ENCODE measurements at regions not wholly inside any gene's neighbourhood (a gene's known extent, or its start where the extent isn't known, plus 50 kb on each side); places are given as distances from the start of the nearest gene placed in this dataset.

DNA sequence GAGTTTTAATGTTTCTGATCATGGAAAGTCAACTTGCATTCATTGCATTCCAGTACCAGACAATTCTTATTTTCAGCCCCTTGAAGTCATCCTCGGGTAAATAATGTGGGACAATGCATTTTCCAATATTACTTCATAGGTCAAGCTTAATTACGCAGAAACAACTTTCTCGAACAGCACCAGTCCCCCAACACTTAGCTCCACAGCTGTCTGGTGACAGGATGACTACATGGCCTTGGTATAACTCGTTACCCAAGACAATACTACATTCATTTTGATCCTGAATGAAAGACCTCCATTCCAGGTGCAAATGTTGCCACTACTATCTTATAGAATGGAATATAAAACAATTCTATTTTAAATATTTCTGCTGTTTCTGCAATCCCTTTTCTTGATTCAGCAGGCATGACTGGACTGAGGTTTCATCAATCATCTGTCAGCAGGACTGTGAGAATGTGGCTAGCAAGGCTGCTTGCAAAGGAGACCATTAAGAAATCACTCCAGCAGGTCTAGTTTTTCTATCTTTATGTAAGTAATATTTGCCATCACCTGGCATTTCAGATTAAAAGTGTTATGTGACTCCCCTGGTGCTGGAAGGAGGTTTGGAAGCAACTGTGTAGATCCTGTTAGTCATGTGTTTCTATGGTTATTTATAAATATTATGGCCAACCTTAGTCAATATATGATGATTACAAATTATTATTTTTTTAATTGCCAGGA lies 147.9 kb downstream of the HAO1 start:
- no peak overlapping the region for H2AK9ac ChIP-seq (replicated peaks; ENCODE audit: low read depth, low read length, poor library complexity)
- H4K8ac ChIP-seq (ENCODE audit: low read depth in 2 of 2, low read length in 2 of 2), result no peak overlapping the region
- no TSS peak for BruUV-seq (replicated peaks)
- H3K56ac ChIP-seq (ENCODE audit: extremely low read depth, insufficient read depth, low read length), result no peak overlapping the region
- H3K4me1 ChIP-seq (ENCODE audit: control insufficient read depth, insufficient read depth, low read length), result no peaks in the 10 kb centered on the region
- TF ChIP-seq CHD1 (IDR thresholded peaks at IDR 0.05; ENCODE audit: low read depth, low read length) (no peak), RFX5 (IDR thresholded peaks at IDR 0.05; ENCODE audit: low read depth, low read length) (no peak), BHLHE40 (IDR thresholded peaks at IDR 0.05; ENCODE audit: low read depth, low read length) (no peak), SMC3 (IDR thresholded peaks at IDR 0.05; ENCODE audit: low read depth, low read length) (no peak), MAFK (IDR thresholded peaks at IDR 0.05; ENCODE audit: low read depth, low read length) (no peak), FOS (IDR thresholded peaks at IDR 0.05; ENCODE audit: low read depth, low read length) (no peak), MAZ (IDR thresholded peaks at IDR 0.05; ENCODE audit: borderline replicate concordance, low read depth, low read length) (no peak), RCOR1 (IDR thresholded peaks at IDR 0.05; ENCODE audit: insufficient replicate concordance, low read length) (no peak), MXI1 (IDR thresholded peaks at IDR 0.05; ENCODE audit: borderline replicate concordance, low read depth, low read length) (no peak), POLR2A (IDR thresholded peaks at IDR 0.05; ENCODE audit: low read depth, low read length) (no peak), NFE2L2 (IDR thresholded peaks at IDR 0.05; ENCODE audit: low read depth, low read length) (no peak), CEBPB (IDR thresholded peaks at IDR 0.05; ENCODE audit: low read depth, low read length) (no peak), RAD21 (IDR thresholded peaks at IDR 0.05; ENCODE audit: low read length) (no peak)
- TF ChIP-seq, protein P1, sequence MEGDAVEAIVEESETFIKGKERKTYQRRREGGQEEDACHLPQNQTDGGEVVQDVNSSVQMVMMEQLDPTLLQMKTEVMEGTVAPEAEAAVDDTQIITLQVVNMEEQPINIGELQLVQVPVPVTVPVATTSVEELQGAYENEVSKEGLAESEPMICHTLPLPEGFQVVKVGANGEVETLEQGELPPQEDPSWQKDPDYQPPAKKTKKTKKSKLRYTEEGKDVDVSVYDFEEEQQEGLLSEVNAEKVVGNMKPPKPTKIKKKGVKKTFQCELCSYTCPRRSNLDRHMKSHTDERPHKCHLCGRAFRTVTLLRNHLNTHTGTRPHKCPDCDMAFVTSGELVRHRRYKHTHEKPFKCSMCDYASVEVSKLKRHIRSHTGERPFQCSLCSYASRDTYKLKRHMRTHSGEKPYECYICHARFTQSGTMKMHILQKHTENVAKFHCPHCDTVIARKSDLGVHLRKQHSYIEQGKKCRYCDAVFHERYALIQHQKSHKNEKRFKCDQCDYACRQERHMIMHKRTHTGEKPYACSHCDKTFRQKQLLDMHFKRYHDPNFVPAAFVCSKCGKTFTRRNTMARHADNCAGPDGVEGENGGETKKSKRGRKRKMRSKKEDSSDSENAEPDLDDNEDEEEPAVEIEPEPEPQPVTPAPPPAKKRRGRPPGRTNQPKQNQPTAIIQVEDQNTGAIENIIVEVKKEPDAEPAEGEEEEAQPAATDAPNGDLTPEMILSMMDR (conservative IDR thresholded peaks at IDR 0.05; ENCODE audit: low read depth, low read length), result no peak
- TF ChIP-seq, protein P2, sequence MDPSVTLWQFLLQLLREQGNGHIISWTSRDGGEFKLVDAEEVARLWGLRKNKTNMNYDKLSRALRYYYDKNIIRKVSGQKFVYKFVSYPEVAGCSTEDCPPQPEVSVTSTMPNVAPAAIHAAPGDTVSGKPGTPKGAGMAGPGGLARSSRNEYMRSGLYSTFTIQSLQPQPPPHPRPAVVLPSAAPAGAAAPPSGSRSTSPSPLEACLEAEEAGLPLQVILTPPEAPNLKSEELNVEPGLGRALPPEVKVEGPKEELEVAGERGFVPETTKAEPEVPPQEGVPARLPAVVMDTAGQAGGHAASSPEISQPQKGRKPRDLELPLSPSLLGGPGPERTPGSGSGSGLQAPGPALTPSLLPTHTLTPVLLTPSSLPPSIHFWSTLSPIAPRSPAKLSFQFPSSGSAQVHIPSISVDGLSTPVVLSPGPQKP (IDR thresholded peaks at IDR 0.05; ENCODE audit: borderline replicate concordance, low read depth, low read length), result no peak
- TF ChIP-seq, protein P3, sequence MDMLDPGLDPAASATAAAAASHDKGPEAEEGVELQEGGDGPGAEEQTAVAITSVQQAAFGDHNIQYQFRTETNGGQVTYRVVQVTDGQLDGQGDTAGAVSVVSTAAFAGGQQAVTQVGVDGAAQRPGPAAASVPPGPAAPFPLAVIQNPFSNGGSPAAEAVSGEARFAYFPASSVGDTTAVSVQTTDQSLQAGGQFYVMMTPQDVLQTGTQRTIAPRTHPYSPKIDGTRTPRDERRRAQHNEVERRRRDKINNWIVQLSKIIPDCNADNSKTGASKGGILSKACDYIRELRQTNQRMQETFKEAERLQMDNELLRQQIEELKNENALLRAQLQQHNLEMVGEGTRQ (IDR thresholded peaks at IDR 0.05; ENCODE audit: low read depth, low read length), result no peak
- no peak overlapping the region for H3K4me2 ChIP-seq (ENCODE audit: low read depth, low read length)
- H4K20me1 ChIP-seq (ENCODE audit: insufficient read depth, low read length), result no peaks in the 10 kb centered on the region
- POLR2A ChIA-PET (ENCODE audit: unreplicated experiment), result no interaction called here
- no peak overlapping the region for H4K91ac ChIP-seq (ENCODE audit: insufficient read depth, low read depth, low read length)
- CTCF ChIA-PET, result no interaction called here
- H2BK20ac ChIP-seq (ENCODE audit: low read depth, low read length), result no peak overlapping the region
- H2BK120ac ChIP-seq (ENCODE audit: low read depth, low read length), result no peak overlapping the region
- no peak overlapping the region for H2AK5ac ChIP-seq (ENCODE audit: low read depth, low read length)
- H3K4me3 ChIP-seq (ENCODE audit: insufficient read depth, low read depth, low read length), result no peak overlapping the region
- no peaks in the 10 kb centered on the region for H3K9me3 ChIP-seq (ENCODE audit: control insufficient read depth, insufficient read depth, low read length)
- H3K9me1 ChIP-seq (ENCODE audit: insufficient read depth, low read length), result no peaks in the 10 kb centered on the region
- no peak overlapping the region for H4K5ac ChIP-seq (ENCODE audit: low read depth, low read length)
- H3K4ac ChIP-seq (ENCODE audit: low read depth, low read length), result no peak overlapping the region
- H3K14ac ChIP-seq (replicated peaks; ENCODE audit: low read depth, low read length), result no peak overlapping the region
- H2BK15ac ChIP-seq (ENCODE audit: low read depth, low read length), result no peak overlapping the region
- no peak overlapping the region for H2BK5ac ChIP-seq (ENCODE audit: low read depth, low read length, poor library complexity, severe bottlenecking)
- no peaks in the 10 kb centered on the region for H3K79me1 ChIP-seq (ENCODE audit: low read depth in 1 of 2, low read length in 2 of 2)
- in situ Hi-C loops (cut with MboI; ENCODE audit: low sequenced_read_pairs) (no loop called here), dilution Hi-C loops (cut with HindIII; ENCODE audit: low sequenced_read_pairs, unreplicated experiment) (no loop called here), intact Hi-C loops (cut with micrococcal nuclease) (no loop called here)
- H3K27me3 ChIP-seq (ENCODE audit: control insufficient read depth, insufficient read depth, low read length), result no peaks in the 10 kb centered on the region
- H3K18ac ChIP-seq (ENCODE audit: low read depth, low read length), result no peak overlapping the region
- H3K27ac ChIP-seq (ENCODE audit: insufficient read depth, low read length), result no peak overlapping the region
- no peak overlapping the region for H3K23ac ChIP-seq (ENCODE audit: low read depth, low read length)
- no peak for ATAC-seq (ENCODE audit: low read depth)
- no peak overlapping the region for H3K9ac ChIP-seq (ENCODE audit: low read depth, low read length)
- H3K36me3 ChIP-seq (ENCODE audit: control insufficient read depth, insufficient read depth, low read length), result no peaks in the 10 kb centered on the region
- 20% methylated on average over 1 of the region's 4 CpGs; no CpG with 5 or more reads in 1 of the 2 experiments for WGBS, 2 experiments (ENCODE audit: extremely low coverage in 2 of 2, insufficient read length in 1 of 2)
- no peak overlapping the region for H2AFZ ChIP-seq (replicated peaks; ENCODE audit: low read length, poor library complexity)
- no peak for DNase-seq
